B cell (primary cell): ENCODE measurements at regions not wholly inside any gene's neighbourhood (a gene's known extent, or its start where the extent isn't known, plus 50 kb on each side); places are given as distances from the start of the nearest gene placed in this dataset.

ENCODE experiments used
- ATAC-seq: fragments of 200-7000 bp; cut with Tn5 transposase; one replicate; pipeline ENCODE4 v1.10.0; 2021; ENCODE audit warnings: low read depth, mild to moderate bottlenecking, moderate number of reproducible peaks, moderate library complexity
- CTCF ChIA-PET: fragments of 350-600 bp; sonication (Branson Sonifier 250); formaldehyde crosslinking; loops from one replicate; lab custom pipeline; 2021; ENCODE audit warnings: antibody characterized with exemption, inconsistent platforms; lab: Charles Lee
- POLR2A ChIA-PET: fragments of 350-600 bp; sonication (Branson Sonifier 250); formaldehyde crosslinking; loops from one replicate; lab custom pipeline; 2021; ENCODE audit warnings: antibody characterized with exemption; lab: Charles Lee
- DNase-seq: peaks from one replicate; pipeline ENCODE4 v3.0.0; 2013
- H2AFZ ChIP-seq: 2 replicates; pipeline ENCODE4 v1.6.1; 2012; ENCODE audit warnings: mild to moderate bottlenecking, low read depth, low read length; ENCODE audit not compliant: insufficient read depth, poor library complexity, severe bottlenecking
- H3K27ac ChIP-seq, 2 donors: 1 replicate in 1 of 2; 2 replicates in 1 of 2; pipeline ENCODE4 v1.5.1; 2012 to 2013; ENCODE audit warnings: low read length in 2 of 2, mild to moderate bottlenecking in 2 of 2, moderate library complexity in 1 of 2
- H3K27me3 ChIP-seq, 4 experiments: fragments of 200-600 bp in 1 of 4; sonication (generic) in 1 of 4; replicated peaks in 1 of 4; 1 replicate in 2 of 4; 2 replicates in 2 of 4; pipeline versions ENCODE4 v1.6.1 to v1.7.0; 2013 to 2016; ENCODE audit warnings: low read length in 3 of 4, mild to moderate bottlenecking in 2 of 4, mixed read lengths in 1 of 4, moderate library complexity in 1 of 4; ENCODE audit not compliant: insufficient read depth in 4 of 4, control insufficient read depth in 3 of 4; ENCODE audit errors: control extremely low read depth in 1 of 4
- H3K36me3 ChIP-seq, 2 experiments: replicated peaks in 1 of 2; 1 replicate in 1 of 2; 2 replicates in 1 of 2; pipeline versions ENCODE4 v1.6.1 to v1.7.1; 2013; ENCODE audit warnings: low read length in 1 of 2; ENCODE audit not compliant: insufficient read depth in 2 of 2, control insufficient read depth in 1 of 2; ENCODE audit errors: control extremely low read depth in 1 of 2, extremely low read depth in 1 of 2
- H3K4me1 ChIP-seq, 2 donors: fragments of 200-600 bp in 1 of 2; sonication (generic) in 1 of 2; 1 replicate in 1 of 2; 2 replicates in 1 of 2; pipeline versions ENCODE4 v1.5.1 to v1.6.1; 2013 to 2017; ENCODE audit warnings: low read length in 2 of 2; ENCODE audit not compliant: control insufficient read depth in 2 of 2, insufficient read depth in 2 of 2
- H3K4me2 ChIP-seq: replicated peaks from 2 replicates; pipeline ENCODE3; 2012; ENCODE audit warnings: mild to moderate bottlenecking, low read depth, low read length; ENCODE audit not compliant: poor library complexity, severe bottlenecking
- H3K4me3 ChIP-seq, 5 experiments: fragments of 200-600 bp in 1 of 5; sonication (generic) in 1 of 5; 1 replicate in 3 of 5; 2 replicates in 2 of 5; pipeline versions ENCODE4 v1.5.1 to v1.7.0; 2011 to 2016; ENCODE audit warnings: low read length in 4 of 5, mild to moderate bottlenecking in 4 of 5, low read depth in 2 of 5, control low read depth in 1 of 5, moderate library complexity in 1 of 5; ENCODE audit not compliant: insufficient read depth in 1 of 5; ENCODE audit errors: control extremely low read depth in 1 of 5, extremely low read depth in 1 of 5
- H3K79me2 ChIP-seq: fragments of 200-600 bp; sonication (generic); one replicate; pipeline ENCODE4 v1.6.0; 2016; ENCODE audit warnings: low read length; ENCODE audit not compliant: control insufficient read depth, insufficient read depth
- H3K9ac ChIP-seq: fragments of 200-600 bp; sonication (generic); 2 replicates; pipeline ENCODE4 v1.6.1; 2017; ENCODE audit warnings: mild to moderate bottlenecking, low read length, moderate library complexity
- H3K9me3 ChIP-seq, 3 donors: one replicate each; pipeline versions ENCODE4 v1.6.1 to v1.7.1; 2013; ENCODE audit warnings: low read length in 2 of 3; ENCODE audit not compliant: control insufficient read depth in 2 of 3, insufficient read depth in 1 of 3; ENCODE audit errors: control extremely low read depth in 1 of 3
- H4K20me1 ChIP-seq: 2 replicates; pipeline ENCODE4 v1.6.0; 2012; ENCODE audit warnings: mild to moderate bottlenecking, low read length; ENCODE audit not compliant: insufficient read depth, control insufficient read depth, poor library complexity, severe bottlenecking
- H3K27ac Mint-ChIP-seq: one replicate; pipeline ENCODE4 v1.8.0; 2021; ENCODE audit warnings: mixed read lengths
- H3K27me3 Mint-ChIP-seq: one replicate; pipeline ENCODE4 v1.8.0; 2021; ENCODE audit warnings: mixed read lengths
- H3K4me1 Mint-ChIP-seq: one replicate; pipeline ENCODE4 v1.8.0; 2021; ENCODE audit warnings: mixed read lengths
- H3K4me3 Mint-ChIP-seq: one replicate; pipeline ENCODE4 v1.8.0; 2021; ENCODE audit warnings: mixed read lengths
- H3K9me3 Mint-ChIP-seq: one replicate; pipeline ENCODE4 v1.8.0; 2022; ENCODE audit warnings: mixed read lengths; ENCODE audit not compliant: insufficient read depth
- CTCF ChIP-seq: fragments of 200-600 bp; IDR thresholded peaks from one replicate; pipeline ENCODE4 v1.8.0; 2022; ENCODE audit warnings: antibody characterized with exemption, mild to moderate bottlenecking
- EZH2 ChIP-seq: IDR thresholded peaks from 2 replicates; pipeline ENCODE4 v1.6.1; 2012; ENCODE audit warnings: borderline replicate concordance, low read depth, mild to moderate bottlenecking, moderate library complexity, low read length; ENCODE audit not compliant: insufficient read depth, poor library complexity, severe bottlenecking
- WGBS: methylation state at CpG from one replicate; pipeline ENCODE4 v1.1.5; 2013; ENCODE audit warnings: missing lambda C conversion rate; ENCODE audit not compliant: insufficient coverage; 5-methylcytosine and 5-hydroxymethylcytosine counted together
- intact Hi-C: fragments of 100-400 bp; cut with micrococcal nuclease; formaldehyde crosslinking; loops from one replicate; pipeline ENCODE4 v1.10.0; 2022

DNA sequence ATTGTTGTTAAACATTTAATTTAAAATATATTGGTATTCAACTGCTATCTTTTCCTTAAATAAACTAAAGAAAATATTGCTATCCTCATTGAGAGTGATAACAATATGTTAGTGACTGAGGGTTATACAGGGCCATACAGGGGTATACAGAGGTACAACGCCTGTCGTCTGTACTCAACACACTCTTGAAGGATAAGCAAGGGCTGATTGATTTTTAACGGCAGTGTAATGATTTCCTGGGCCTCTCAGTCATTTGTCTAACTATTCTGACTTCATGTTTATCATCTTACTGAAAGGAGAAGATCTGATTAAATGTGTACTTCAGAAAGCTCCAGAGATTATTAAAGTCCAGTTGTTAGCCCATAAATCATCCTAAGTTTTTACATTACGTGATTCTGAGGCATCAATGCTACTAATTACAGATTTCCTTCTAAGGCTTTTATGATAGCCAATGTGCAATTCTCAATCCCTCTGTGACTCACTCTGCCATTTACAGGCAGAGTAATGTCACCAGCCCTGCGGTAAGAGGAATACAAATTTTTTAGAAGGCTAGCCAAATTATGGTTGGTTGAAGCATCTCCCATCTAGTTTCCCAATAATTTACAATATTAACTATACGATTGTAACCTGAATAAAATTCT is 893.0 kb upstream of the CHAC2 start:
- peaks cover 2% of the 10 kb centered on the region for H3K9me3 Mint-ChIP-seq

GRCh38 chr2:52862801-52863200 is 904.8 kb upstream of the CHAC2 start:
- Mint-ChIP-seq H3K9me3 (no peaks in the 10 kb centered on the region), H3K27ac (no peak overlapping the region), H3K4me1 (no peaks in the 10 kb centered on the region), H3K27me3 (no peaks in the 10 kb centered on the region), H3K4me3 (no peak overlapping the region)
- Histone ChIP-seq H3K9me3 (no peaks in the 10 kb centered on the region), H3K4me1 (no peaks in the 10 kb centered on the region), H3K4me3 (no peak overlapping the region), H3K9ac (no peak overlapping the region), H3K4me2 (no peak overlapping the region), H2AFZ (no peak overlapping the region), H3K27ac (no peak overlapping the region), H3K36me3 (no peaks in the 10 kb centered on the region), H4K20me1 (no peaks in the 10 kb centered on the region), H3K79me2 (no peaks in the 10 kb centered on the region), H3K27me3 (no peaks in the 10 kb centered on the region)
- no peak for TF ChIP-seq CTCF
- TF ChIP-seq EZH2, result no peak
- no peak for DNase-seq
- ChIA-PET POLR2A (no interaction called here), CTCF (no interaction called here)
- no peak for ATAC-seq
- WGBS, result no CpG with 5 or more reads among the region's 3 CpGs
- intact Hi-C loops, result no loop called here

More for the DNA sequence above, 893.0 kb upstream of the CHAC2 start:
- Histone ChIP-seq H3K4me1 (no peaks in the 10 kb centered on the region), H3K9me3 (no peaks in the 10 kb centered on the region), H3K27me3 (no peaks in the 10 kb centered on the region), H4K20me1 (no peaks in the 10 kb centered on the region), H3K36me3 (no peaks in the 10 kb centered on the region), H3K4me2 (no peak overlapping the region), H3K79me2 (no peaks in the 10 kb centered on the region), H3K27ac (no peak overlapping the region), H3K9ac (no peak overlapping the region), H3K4me3 (no peak overlapping the region), H2AFZ (no peak overlapping the region)
- Mint-ChIP-seq H3K4me1 (no peaks in the 10 kb centered on the region), H3K4me3 (no peak overlapping the region), H3K27me3 (no peaks in the 10 kb centered on the region), H3K27ac (no peak overlapping the region)
- POLR2A ChIA-PET, result no interaction called here
- DNase-seq (no peak), ATAC-seq (no peak)
- WGBS, result 90% methylated on average over 3 of the region's 6 CpGs
- CTCF ChIA-PET, result no interaction called here
- intact Hi-C loops, result no loop called here
- TF ChIP-seq EZH2 (no peak), CTCF (no peak)
